Osteocyte (in vitro differentiated cells): ENCODE measurements at regions not wholly inside any gene's neighbourhood (a gene's known extent, or its start where the extent isn't known, plus 50 kb on each side); places are given as distances from the start of the nearest gene placed in this dataset.

Experiments
- DNase-seq: peaks from one replicate; pipeline ENCODE4 v3.0.0; 2021; ENCODE audit warnings: mixed read lengths; ENCODE audit not compliant: unreplicated experiment; ENCODE audit errors: extremely low spot score
- H3K27ac Mint-ChIP-seq: one replicate; pipeline ENCODE4 v1.8.0; 2021; ENCODE audit warnings: mild to moderate bottlenecking, mixed read lengths; ENCODE audit not compliant: unreplicated experiment
- H3K27me3 Mint-ChIP-seq: one replicate; pipeline ENCODE4 v1.8.0; 2021; ENCODE audit warnings: mixed read lengths; ENCODE audit not compliant: unreplicated experiment
- H3K36me3 Mint-ChIP-seq: one replicate; pipeline ENCODE4 v1.8.0; 2021; ENCODE audit warnings: mixed read lengths; ENCODE audit not compliant: unreplicated experiment
- H3K4me1 Mint-ChIP-seq: one replicate; pipeline ENCODE4 v1.8.0; 2021; ENCODE audit warnings: mixed read lengths; ENCODE audit not compliant: unreplicated experiment
- H3K4me3 Mint-ChIP-seq: one replicate; pipeline ENCODE4 v1.8.0; 2021; ENCODE audit warnings: mild to moderate bottlenecking, moderate library complexity, mixed read lengths; ENCODE audit not compliant: unreplicated experiment
- H3K9me3 Mint-ChIP-seq: one replicate; pipeline ENCODE4 v1.8.0; 2021; ENCODE audit warnings: mixed read lengths; ENCODE audit not compliant: unreplicated experiment
- TF ChIP-seq, protein P1 (sequence below): fragments of 200-600 bp; sonication (generic); IDR thresholded peaks from 2 replicates; pipeline ENCODE4 v1.5.0; 2021; ENCODE audit warnings: antibody characterized with exemption, mild to moderate bottlenecking, moderate library complexity

GRCh38 chr12:114165921-114166320, 199.8 kb upstream of the RBM19 start:
- no peak for DNase-seq
- Mint-ChIP-seq H3K36me3 (no peaks in the 10 kb centered on the region), H3K4me1 (no peaks in the 10 kb centered on the region), H3K27me3 (no peaks in the 10 kb centered on the region), H3K9me3 (peaks cover 45% of the 10 kb centered on the region), H3K4me3 (no peak overlapping the region), H3K27ac (no peak overlapping the region)
- TF ChIP-seq, protein P1, sequence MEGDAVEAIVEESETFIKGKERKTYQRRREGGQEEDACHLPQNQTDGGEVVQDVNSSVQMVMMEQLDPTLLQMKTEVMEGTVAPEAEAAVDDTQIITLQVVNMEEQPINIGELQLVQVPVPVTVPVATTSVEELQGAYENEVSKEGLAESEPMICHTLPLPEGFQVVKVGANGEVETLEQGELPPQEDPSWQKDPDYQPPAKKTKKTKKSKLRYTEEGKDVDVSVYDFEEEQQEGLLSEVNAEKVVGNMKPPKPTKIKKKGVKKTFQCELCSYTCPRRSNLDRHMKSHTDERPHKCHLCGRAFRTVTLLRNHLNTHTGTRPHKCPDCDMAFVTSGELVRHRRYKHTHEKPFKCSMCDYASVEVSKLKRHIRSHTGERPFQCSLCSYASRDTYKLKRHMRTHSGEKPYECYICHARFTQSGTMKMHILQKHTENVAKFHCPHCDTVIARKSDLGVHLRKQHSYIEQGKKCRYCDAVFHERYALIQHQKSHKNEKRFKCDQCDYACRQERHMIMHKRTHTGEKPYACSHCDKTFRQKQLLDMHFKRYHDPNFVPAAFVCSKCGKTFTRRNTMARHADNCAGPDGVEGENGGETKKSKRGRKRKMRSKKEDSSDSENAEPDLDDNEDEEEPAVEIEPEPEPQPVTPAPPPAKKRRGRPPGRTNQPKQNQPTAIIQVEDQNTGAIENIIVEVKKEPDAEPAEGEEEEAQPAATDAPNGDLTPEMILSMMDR = no peak

DNA sequence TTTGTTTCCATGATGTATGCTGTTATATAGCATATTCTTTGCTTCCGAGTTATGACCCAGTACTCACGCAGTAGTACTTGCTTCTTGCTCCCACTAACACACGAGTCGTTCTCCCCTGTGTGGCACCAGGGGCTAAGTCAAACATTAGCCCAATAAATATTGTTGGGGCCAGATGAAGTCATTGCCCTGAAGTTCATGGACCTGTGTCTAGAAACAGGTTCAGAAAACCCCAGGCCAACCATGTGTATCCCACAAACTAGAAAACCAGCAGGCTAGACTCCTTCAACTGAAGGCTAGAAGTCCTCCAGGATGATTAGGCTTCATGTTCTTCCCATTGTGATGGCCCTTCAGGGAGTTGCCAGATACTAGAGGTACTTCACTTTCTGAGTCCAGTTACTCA, 198.2 kb upstream of the RBM19 start:
- H3K36me3 Mint-ChIP-seq = no peaks in the 10 kb centered on the region
- H3K27me3 Mint-ChIP-seq = no peaks in the 10 kb centered on the region
- no peak overlapping the region for H3K27ac Mint-ChIP-seq
- no peak overlapping the region for H3K4me3 Mint-ChIP-seq
- TF ChIP-seq, protein P1 = no peak
- DNase-seq = no peak
- peaks cover 31% of the 10 kb centered on the region for H3K9me3 Mint-ChIP-seq
- no peaks in the 10 kb centered on the region for H3K4me1 Mint-ChIP-seq

GRCh38 chr12:114163771-114164170, 197.6 kb upstream of the RBM19 start:
- Mint-ChIP-seq H3K27ac (no peak overlapping the region), H3K27me3 (no peaks in the 10 kb centered on the region), H3K36me3 (no peaks in the 10 kb centered on the region), H3K4me3 (no peak overlapping the region), H3K4me1 (no peaks in the 10 kb centered on the region), H3K9me3 (peaks cover 32% of the 10 kb centered on the region)
- no peak for DNase-seq
- TF ChIP-seq, protein P1 = no peak

DNA sequence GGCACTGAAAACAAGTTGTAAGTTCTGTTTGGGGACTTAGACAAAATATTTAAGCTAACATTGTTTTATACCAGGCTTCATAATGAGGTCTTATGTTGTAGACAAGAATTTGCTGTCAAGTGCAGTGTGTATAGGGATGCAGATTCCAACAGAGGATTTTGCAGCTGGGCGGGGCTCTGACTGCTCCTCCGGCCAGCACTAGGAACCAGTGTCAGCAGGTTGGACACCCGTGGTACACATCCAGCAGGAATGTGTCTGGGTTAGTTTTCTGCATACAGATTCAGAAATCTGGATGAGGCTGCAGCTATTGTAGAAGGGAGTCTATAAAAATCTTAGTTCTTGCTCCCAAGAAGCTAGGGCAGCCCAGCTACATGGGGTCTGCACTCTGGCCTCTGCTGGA, 194.3 kb upstream of the RBM19 start:
- no peak for DNase-seq
- no peaks in the 10 kb centered on the region for H3K27me3 Mint-ChIP-seq
- no peaks in the 10 kb centered on the region for H3K4me1 Mint-ChIP-seq
- H3K36me3 Mint-ChIP-seq = no peaks in the 10 kb centered on the region
- H3K9me3 Mint-ChIP-seq = peaks cover 40% of the 10 kb centered on the region
- no peak overlapping the region for H3K4me3 Mint-ChIP-seq
- TF ChIP-seq, protein P1 = no peak
- no peak overlapping the region for H3K27ac Mint-ChIP-seq

- TF ChIP-seq, protein P1 = no peak
- no peak for DNase-seq
- H3K9me3 Mint-ChIP-seq = peaks cover 14% of the 10 kb centered on the region
- H3K4me1 Mint-ChIP-seq = no peaks in the 10 kb centered on the region
- H3K27me3 Mint-ChIP-seq = no peaks in the 10 kb centered on the region
- no peak overlapping the region for H3K27ac Mint-ChIP-seq
- H3K36me3 Mint-ChIP-seq = no peaks in the 10 kb centered on the region
- no peak overlapping the region for H3K4me3 Mint-ChIP-seq
Observed at GRCh38 chr12:114152890-114153289, 186.8 kb upstream of the RBM19 start.
